ENCODE measurements at regions not wholly inside any gene's neighbourhood (a gene's known extent, or its start where the extent isn't known, plus 50 kb on each side); places are given as distances from the start of the nearest gene placed in this dataset.

DNA sequence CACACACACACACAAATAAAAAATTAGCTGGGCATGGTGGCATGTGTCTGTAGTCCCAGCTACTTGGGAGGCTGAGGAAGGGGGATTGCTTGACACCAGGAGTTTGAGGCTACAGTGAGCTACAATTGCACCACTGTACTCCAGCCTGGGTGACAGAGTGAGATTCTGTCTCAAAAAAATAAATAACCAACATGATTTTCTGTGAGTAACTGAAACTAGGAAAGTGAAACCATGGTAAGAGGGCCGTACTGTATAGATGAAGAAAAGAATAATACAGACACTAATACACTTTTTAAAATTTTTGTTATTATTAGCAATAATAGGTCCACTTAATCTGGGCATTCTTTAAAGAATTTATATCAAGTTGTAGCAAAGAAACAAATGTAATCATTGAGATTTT, 170.9 kb downstream of the HGF start:
- TF ChIP-seq, protein P1, sequence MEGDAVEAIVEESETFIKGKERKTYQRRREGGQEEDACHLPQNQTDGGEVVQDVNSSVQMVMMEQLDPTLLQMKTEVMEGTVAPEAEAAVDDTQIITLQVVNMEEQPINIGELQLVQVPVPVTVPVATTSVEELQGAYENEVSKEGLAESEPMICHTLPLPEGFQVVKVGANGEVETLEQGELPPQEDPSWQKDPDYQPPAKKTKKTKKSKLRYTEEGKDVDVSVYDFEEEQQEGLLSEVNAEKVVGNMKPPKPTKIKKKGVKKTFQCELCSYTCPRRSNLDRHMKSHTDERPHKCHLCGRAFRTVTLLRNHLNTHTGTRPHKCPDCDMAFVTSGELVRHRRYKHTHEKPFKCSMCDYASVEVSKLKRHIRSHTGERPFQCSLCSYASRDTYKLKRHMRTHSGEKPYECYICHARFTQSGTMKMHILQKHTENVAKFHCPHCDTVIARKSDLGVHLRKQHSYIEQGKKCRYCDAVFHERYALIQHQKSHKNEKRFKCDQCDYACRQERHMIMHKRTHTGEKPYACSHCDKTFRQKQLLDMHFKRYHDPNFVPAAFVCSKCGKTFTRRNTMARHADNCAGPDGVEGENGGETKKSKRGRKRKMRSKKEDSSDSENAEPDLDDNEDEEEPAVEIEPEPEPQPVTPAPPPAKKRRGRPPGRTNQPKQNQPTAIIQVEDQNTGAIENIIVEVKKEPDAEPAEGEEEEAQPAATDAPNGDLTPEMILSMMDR (IDR thresholded peaks at IDR 0.05): no peak
- TF ChIP-seq POLR2AphosphoS5 (IDR thresholded peaks at IDR 0.05): no peak
- TF ChIP-seq POLR2A (IDR thresholded peaks at IDR 0.05): no peak
